ENCODE measurements at regions not wholly inside any gene's neighbourhood (a gene's known extent, or its start where the extent isn't known, plus 50 kb on each side); places are given as distances from the start of the nearest gene placed in this dataset.
"Not testable (repeated sequence)": the region's sequence is repeated elsewhere in the genome, so short reads cannot be mapped to it uniquely, and the experiment has no call there.

GRCh38 chr4:164095313-164096110 is 601.0 kb downstream of the TMA16 start:
- no peak for DNase-seq (ENCODE audit: unreplicated experiment)
- Mint-ChIP-seq H3K4me3 (ENCODE audit: unreplicated experiment) (no peak overlapping the region), H3K27ac (ENCODE audit: low read depth, unreplicated experiment) (no peak overlapping the region), H3K4me1 (ENCODE audit: insufficient read depth, unreplicated experiment) (no peaks in the 10 kb centered on the region), H3K9me3 (ENCODE audit: unreplicated experiment) (no peaks in the 10 kb centered on the region), H3K27me3 (ENCODE audit: insufficient read depth, unreplicated experiment) (no peaks in the 10 kb centered on the region), H3K36me3 (ENCODE audit: insufficient read depth, unreplicated experiment) (no peaks in the 10 kb centered on the region)
- BruUV-seq (replicated peaks), result no TSS peak
- intact Hi-C loops (cut with micrococcal nuclease), result no loop called here
- ChIA-PET CTCF (no interaction called here), POLR2A (interaction anchor here (0.7 kb wide), 1 partner anchor 35 kb away, joined by 3 read pairs; no protein-coding TSS in a partner anchor)
- no peak for TF ChIP-seq CTCF (IDR thresholded peaks at IDR 0.05; ENCODE audit: unreplicated experiment)

GRCh38 chr4:164096766-164097518 is 602.5 kb downstream of the TMA16 start:
- Mint-ChIP-seq H3K36me3 (ENCODE audit: insufficient read depth, unreplicated experiment) (no peaks in the 10 kb centered on the region), H3K4me3 (ENCODE audit: unreplicated experiment) (no peak overlapping the region), H3K27ac (ENCODE audit: low read depth, unreplicated experiment) (no peak overlapping the region), H3K9me3 (ENCODE audit: unreplicated experiment) (no peaks in the 10 kb centered on the region), H3K27me3 (ENCODE audit: insufficient read depth, unreplicated experiment) (no peaks in the 10 kb centered on the region), H3K4me1 (ENCODE audit: insufficient read depth, unreplicated experiment) (no peaks in the 10 kb centered on the region)
- TF ChIP-seq CTCF (IDR thresholded peaks at IDR 0.05; ENCODE audit: unreplicated experiment), result no peak
- no peak for DNase-seq (ENCODE audit: unreplicated experiment)
- ChIA-PET POLR2A (no interaction called here), CTCF (no interaction called here)
- intact Hi-C loops (cut with micrococcal nuclease), result no loop called here
- BruUV-seq (replicated peaks), result no TSS peak

- H3K27ac Mint-ChIP-seq (ENCODE audit: low read depth, unreplicated experiment); H3K36me3 Mint-ChIP-seq (ENCODE audit: insufficient read depth, unreplicated experiment); intact Hi-C loops (cut with micrococcal nuclease); BruUV-seq (replicated peaks); CTCF ChIA-PET; DNase-seq (ENCODE audit: unreplicated experiment); H3K27me3 Mint-ChIP-seq (ENCODE audit: insufficient read depth, unreplicated experiment); POLR2A ChIA-PET; H3K4me1 Mint-ChIP-seq (ENCODE audit: insufficient read depth, unreplicated experiment); H3K9me3 Mint-ChIP-seq (ENCODE audit: unreplicated experiment); H3K4me3 Mint-ChIP-seq (ENCODE audit: unreplicated experiment): not testable (repeated sequence)
Observed at GRCh38 chr4:164100741-164101365, 606.4 kb downstream of the TMA16 start.

GRCh38 chr4:164108971-164109370 is 614.5 kb downstream of the TMA16 start:
- no peak overlapping the region for H3K27ac Mint-ChIP-seq (ENCODE audit: low read depth, unreplicated experiment)
- TF ChIP-seq CTCF (IDR thresholded peaks at IDR 0.05; ENCODE audit: unreplicated experiment), result no peak
- H3K9me3 Mint-ChIP-seq (ENCODE audit: unreplicated experiment), result no peaks in the 10 kb centered on the region
- CTCF ChIA-PET, result interaction anchor here (1.3 kb wide), 1 partner anchor 623 kb away, joined by 4 read pairs; no protein-coding TSS in a partner anchor
- H3K36me3 Mint-ChIP-seq (ENCODE audit: insufficient read depth, unreplicated experiment), result no peaks in the 10 kb centered on the region
- no peaks in the 10 kb centered on the region for H3K27me3 Mint-ChIP-seq (ENCODE audit: insufficient read depth, unreplicated experiment)
- DNase-seq (ENCODE audit: unreplicated experiment), result no peak
- no peaks in the 10 kb centered on the region for H3K4me1 Mint-ChIP-seq (ENCODE audit: insufficient read depth, unreplicated experiment)
- no TSS peak for BruUV-seq (replicated peaks)
- intact Hi-C loops (cut with micrococcal nuclease), result no loop called here
- POLR2A ChIA-PET, result no interaction called here
- H3K4me3 Mint-ChIP-seq (ENCODE audit: unreplicated experiment), result no peak overlapping the region

Data from MCF 10A (cell line).